HG02970 (cell line): ENCODE measurements at regions not wholly inside any gene's neighbourhood (a gene's known extent, or its start where the extent isn't known, plus 50 kb on each side); places are given as distances from the start of the nearest gene placed in this dataset.
"Not testable (repeated sequence)": the region's sequence is repeated elsewhere in the genome, so short reads cannot be mapped to it uniquely, and the experiment has no call there.

Source experiments
- ATAC-seq: cut with Tn5 transposase; IDR thresholded peaks from one replicate; pipeline ENCODE4 v1.9.1; 2021; ENCODE audit warnings: mild to moderate bottlenecking, moderate library complexity, moderate number of reproducible peaks; ENCODE audit not compliant: unreplicated experiment, low FRiP score

DNA sequence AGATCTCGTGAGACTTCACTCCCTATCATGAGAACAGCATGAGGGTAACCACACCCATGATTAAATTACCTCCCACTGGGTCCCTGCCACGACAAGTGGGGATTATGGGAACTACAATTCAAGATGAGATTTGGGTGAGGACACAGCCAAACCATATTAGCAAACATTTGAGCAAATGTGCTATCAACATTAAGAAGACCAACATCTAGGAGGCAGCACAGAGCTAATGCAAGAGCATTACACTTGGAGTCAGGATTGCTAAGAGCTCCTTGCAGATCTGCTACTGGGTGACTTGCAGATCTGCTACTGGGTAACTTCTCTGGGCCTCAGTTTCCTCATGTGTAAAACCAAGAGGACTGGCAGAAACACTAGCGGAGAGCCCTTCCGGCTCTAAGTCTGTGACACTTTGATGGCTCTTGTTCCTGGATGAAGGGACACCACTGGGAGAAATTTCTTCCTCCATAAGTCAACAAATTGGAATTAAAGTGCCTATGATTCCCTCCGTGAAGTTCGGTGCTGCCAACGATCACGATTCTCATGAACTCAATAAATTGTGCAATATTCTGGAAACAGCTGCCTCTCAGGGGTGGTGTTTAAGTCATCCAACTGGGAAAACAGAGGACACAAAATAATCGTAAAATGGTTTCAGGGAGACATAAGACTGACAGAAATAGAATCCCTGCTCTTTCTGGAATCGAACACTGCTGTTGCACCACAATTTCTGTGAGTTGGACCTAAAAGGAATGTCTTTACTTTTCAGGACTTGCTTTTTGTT, 115.8 kb upstream of the ITGB1 start:
- no peak for ATAC-seq

DNA sequence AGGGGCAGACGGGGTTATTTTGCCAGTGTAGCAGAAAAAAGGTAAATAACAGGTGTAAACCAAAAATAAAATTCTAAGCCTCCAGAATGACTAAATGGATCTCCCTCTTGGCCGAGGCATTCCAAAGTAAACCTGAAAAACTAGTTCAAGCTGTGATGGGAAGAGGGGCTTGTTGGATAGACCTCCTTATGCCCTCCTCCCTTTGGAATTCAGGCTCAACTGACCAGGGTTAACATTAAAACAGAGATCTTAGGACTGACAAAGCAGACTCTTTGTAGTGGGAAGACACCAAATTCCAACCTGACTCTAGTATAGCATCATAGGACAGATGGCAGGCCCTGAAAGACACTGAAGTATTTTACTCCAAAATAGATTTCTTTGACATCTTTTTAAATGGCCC, 113.8 kb upstream of the ITGB1 start:
- no peak for ATAC-seq

DNA sequence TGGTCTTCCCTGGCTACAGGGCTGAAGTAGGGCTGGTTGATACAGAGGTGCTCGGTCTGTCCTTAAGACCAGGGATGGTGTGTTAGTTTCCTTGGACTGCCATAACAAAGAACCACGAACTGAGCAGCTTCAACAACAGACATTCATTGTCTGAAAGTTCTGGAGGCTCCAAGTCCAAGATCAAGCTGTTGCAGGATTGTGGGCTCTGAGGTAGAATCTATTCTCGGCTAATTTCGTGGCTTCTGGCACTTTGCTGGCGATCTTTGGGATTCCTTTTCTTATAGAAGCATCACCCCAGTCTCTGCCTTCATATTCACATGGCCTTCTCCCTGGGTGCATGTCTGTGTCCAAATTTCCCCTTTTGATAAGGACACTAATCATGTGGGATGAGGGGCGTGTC, 112.1 kb upstream of the ITGB1 start:
- no peak for ATAC-seq

DNA sequence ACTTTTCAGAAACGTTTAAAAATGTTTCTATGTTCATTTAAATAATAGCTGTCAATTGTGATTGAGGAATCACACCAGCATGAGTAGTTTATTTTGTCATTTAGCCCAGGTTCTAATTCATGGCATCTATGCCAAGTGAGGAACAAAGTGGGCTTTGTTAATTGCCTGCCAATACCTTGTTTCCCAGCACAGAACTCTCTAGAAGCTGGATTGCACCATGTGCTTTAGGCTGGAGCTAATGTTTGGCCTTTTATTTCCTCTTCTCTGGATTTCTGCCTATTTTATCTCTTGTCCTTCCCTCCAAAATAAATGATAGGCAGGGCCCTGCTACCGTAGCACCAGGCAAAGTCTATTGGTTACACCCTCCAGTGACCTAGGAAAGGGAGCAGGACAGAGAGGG, 109.9 kb upstream of the ITGB1 start:
- ATAC-seq, result no peak

DNA sequence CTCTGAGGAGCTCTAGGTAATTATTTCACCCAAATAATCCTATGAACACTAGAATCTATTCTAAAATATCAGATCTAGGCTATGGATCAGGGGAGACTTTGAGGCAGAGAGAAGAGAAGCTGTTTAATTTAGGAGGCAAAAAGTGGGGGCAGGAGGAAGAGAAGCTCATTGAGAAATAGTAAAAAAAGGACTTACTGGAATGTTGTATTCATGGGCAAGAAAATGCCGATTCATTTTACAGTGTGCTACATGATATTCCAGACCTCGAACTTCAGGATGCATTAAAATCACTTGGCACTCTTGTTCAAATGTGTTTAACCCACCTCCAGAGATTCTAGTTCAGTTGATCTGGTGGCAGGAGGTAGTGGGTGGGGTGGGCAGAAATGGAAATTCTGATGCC, 109.5 kb upstream of the ITGB1 start:
- ATAC-seq, result no peak

DNA sequence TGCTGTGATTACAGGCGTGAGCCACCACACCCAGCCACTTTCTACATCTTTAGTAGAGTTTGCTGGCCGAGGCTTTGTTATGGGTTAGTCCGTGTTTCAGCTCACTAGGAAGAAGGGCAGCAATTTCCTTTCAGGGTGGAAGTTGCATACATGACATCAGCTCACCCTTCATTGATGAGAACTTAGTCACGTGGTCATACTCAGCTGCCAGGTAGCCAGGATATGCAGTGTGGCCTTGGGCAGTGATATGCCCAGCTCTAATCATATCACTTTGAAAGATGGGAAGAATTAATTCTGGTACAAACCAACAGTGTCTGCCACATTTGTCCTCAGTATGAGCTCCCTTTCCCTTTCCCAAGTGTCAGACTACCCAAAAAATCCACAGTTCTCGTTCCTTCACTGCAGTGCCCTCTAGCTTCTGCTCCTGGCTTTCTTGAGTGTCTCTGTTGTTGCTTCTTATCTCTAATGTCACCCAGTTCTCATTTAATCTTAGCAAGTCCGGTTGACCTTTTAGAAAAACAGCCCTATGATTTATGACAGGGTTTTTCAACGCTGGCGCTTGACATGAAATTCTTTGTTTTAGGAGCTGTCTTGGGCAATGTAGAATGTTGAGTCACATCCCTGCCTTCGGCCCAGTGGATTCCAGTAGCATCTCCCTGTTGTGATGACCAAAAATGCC, 108.7 kb upstream of the ITGB1 start:
- no peak for ATAC-seq

DNA sequence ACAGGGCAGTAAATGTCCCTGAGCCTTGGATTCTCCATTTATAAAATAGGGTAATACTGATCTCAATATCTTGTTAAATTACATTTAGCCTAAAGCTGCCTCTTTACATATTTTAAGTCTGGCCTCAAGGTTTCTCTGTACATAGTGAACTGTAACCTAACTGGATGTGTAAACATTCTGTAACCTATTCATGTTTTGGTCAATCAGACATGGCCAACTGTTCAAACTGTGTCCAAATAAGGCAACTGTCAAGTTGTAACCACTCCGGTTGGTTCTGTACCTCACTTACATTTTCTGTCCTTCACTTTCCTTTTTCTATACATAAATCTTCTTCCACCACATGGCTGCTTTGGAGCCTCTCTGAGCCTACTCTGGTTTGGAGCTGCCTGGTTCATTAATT, 107.1 kb upstream of the ITGB1 start:
- no peak for ATAC-seq

DNA sequence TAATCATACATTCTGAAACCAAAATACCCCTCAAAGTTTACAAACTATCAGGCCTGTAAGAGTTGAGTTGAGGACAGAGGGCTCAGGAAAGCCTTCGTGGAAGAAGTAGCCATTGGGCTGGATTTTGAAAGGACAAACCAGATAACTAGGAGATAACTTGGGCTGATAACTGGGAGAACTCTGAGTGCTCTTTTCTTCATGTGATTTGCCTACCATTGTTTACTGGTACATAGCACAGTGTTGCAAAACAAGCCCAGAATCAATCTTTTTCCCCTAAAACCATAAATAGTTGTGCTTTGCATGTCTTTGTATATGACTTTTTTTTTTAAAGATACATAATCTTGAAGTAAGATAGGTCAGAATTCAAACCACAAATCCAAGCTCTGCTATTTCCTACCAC, 106.7 kb upstream of the ITGB1 start:
- ATAC-seq, result no peak

DNA sequence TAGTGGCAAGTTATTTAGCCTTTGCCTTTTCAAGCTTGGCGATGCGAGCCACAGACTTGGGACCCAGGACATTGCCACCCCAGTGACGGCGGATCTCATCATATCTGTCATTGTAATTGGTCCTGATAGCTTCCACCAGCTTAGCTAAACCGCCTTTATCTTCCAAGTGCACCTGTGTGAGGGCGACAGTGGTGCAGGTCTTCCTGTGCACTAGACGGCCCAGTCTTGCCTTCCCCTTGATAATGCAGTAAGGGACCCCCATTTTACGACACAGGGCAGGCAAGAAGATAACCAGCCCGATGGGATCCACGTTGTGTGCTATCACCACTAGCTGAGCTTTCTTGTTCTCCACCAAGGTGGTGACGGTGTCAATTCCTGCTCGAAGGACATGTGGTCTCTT, 99.6 kb upstream of the ITGB1 start:
- ATAC-seq, result no peak

DNA sequence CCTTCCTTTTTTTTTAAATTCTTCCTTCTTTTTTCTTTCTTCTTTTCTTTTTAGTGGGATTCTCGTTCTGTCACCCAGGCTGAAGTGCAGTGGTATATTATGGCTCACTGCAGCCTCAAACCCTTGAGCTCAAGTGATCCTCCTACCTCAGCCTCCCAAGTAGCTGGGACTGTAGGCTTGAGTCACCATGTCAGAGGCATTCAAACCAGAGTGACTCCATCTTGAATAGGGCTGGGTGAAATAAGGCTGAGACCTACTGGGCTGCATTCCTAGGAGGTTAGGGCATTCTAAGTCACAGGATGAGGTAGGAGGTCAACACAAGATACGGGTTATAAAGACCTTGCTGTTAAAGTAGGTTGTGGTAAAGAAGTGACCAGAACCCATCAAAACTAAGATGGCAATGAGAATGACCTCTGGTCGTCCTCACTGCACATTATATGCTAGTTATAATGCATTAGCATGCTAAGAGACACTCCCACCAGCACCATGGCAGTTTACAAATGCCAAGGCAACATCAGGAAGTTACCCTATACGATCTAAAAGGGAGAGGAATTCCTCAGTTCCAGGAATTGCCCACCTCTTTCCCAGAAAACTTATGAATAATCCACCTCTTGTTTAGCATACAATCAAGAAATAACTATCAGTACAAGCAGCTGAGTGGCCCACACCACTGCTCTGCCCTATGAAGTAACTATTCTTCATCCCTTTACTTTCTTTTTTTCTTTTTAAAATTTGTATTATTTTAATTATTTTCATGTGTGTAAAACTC, 99.0 kb upstream of the ITGB1 start:
- no peak for ATAC-seq

DNA sequence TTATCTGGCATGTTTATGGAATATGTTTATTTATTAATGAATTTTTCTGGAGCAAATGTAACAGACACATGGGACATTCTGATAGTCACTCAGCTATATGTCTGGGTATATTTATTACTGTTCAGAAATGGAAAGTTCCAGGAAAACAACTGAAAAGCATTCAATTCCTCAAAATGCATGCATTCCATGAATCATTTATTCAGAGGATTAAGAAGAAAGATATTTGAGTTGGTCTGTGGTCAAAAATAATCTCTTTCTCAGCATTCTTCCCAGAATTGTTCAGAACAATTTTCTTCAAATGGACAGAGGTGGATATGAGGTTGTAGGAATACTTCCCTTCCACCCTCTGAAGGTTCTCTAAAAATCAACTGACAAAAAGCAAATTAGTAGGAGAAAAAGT, 97.6 kb upstream of the ITGB1 start:
- no peak for ATAC-seq

DNA sequence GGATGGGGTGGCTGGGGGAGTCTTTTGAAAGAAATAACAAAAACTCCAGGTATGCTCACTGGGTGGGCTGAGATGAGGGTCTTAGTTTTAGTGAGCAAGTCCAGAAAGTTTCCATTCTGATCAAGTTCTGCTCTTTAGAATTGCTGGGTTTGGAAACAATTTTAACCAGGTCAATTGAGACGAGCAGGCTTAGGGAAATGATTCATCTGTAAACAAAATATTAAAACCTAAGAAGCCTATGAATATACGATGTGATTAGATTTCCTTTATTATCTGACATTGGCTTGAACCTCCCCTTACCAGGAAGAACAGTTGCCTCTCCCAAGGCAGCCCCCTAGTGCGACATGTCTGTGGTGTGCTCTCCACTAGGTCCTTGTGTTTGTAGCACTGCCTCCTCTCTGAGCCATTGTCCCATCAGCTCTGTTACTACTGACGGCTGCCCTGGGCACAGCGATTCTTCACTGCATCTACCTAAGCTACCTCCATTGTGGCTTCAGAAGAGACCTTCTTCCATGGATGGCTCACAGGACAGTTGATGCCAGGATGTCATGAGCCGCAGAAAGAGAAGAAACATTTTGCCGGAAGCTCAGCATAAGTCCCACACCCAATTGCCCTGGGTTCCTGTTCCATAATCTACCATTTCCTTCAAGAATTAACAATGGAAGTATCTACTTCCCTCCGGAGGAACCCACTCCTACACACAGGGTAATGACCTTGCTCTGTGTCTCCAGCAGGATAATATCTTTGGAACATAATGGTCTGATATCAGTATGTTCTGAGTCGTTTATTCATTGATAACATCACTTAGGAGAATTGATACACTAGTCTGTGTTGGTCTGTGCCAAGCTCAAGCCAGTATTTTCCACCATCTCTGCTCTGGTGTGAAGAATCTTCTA, 95.1 kb upstream of the ITGB1 start:
- no peak for ATAC-seq

DNA sequence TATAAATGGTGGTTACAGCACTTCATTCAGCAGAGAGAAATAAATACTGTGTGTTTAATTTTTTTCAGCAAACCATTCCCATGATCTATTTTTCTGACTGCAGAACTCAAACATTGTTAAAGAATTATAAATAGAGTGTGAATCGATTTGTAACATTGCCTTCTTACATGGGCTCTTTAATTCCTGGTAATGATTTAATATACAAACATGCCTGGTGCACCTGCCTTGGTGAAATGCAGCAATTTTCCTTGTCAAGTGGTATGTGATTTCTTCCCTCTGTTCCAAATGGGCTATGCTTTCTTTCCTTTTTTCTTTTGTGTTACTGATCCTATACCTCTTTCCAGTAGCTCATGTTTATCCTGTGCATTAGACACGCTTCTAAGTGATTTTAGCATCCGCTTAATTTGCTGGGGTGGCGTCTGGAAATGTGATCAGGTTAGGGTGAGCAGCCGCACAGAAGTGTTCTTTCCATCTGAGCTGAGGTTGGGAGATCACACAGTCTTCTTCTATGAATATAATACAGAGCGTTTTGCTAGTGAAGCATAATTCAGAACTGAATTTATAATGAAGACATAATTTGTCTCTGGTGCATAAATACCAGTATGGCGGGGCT, 94.3 kb upstream of the ITGB1 start:
- no peak for ATAC-seq

DNA sequence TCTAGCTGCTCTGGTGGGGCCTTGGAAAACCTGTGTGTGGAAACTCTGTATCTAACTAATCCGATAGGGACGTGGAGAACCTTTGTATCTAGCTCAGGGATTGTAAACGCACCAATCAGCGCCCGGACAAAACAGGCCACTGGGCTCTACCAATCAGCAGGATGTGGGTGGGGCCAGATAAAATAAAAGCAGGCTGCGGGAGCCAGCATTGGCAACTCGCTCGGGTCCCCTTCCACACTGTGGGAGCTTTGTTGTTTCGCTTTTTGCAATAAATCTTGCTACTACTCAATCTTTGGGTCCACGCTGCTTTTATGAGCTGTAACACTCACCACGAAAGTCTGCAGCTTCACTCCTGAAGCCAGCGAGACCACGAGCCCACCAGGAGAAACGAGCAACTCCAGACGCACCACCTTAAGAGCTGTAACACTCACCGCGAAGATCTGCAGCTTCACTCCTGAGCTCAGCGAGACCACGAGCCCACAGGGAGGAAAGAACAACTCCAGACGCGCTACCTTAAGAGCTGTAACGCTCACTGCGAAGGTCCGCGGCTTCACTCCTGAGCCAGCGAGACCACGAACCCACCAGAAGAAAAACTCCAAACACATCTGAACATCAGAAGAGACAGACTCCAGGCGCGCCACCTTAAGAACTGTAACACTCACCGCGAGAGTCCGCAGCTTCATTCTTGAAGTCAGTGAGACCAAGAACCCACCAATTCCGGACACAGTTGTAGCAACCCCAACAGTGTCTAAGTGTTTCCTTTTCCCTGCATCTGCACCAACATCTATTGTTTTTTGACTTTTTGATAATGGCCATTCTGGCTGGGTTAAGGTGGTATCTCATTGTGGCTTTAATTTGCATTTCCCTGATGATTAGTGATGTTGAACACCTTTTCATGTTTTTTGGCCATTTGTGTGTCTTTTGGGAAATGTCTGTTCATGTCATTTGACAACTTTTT, 92.2 kb upstream of the ITGB1 start:
- ATAC-seq, result not testable (repeated sequence)

DNA sequence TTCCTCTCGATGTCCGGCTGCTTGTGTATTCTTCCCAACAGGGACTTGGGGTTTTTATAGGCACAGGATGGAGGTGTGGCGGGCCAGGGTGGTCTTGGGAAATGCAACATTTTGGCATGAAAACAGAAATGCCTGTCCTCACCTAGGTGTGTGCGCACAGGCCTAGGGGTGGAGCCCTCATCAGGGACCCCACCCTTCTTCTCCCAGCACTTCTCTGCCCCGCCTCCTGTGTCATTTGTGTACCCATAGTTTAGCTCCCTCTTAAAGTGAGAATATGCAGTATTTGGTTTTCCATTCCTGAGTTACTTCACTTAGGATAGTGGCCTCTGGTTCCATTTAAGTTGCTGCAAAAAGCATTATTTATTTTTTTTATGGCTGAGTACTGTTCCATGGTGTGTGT, 90.2 kb upstream of the ITGB1 start:
- ATAC-seq, result no peak

DNA sequence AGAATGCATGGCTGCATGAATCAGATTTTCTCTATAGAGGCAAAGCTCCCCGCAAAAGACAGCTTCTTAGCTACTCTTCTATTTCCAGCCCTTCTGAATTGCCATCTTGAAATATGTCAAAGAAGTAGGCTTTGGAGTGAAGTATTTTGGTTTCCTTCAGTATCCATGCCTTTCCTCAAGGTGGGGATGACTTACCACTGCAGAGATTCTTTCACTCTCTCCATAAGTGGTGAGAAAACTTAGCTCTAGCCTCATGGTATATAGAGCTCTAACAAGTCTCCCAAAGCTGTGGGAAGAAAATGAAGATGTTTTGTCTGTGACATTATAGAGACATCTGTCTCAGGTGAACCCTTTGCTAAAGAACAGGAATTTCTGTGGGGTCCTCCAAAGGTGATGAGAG, 89.6 kb upstream of the ITGB1 start:
- no peak for ATAC-seq

DNA sequence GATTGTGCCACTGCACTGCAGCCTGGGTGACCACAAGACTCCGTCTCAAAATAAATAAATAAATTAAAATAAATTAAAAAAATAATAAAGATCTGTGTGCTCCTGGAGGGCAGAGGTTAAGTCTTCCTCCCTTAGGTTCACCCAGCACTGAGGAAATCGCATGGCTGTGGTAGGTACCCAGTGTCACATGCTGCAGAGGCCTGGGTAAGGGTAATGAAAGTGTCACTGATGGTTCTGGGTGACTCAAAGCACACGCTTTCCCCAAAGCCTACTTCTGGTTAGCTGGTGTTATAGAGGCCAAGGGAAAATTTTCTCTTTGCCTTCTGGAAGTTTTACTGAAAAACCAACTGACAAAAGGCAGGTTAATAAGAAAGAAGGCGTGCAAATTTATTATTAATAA, 88.8 kb upstream of the ITGB1 start:
- ATAC-seq, result no peak

DNA sequence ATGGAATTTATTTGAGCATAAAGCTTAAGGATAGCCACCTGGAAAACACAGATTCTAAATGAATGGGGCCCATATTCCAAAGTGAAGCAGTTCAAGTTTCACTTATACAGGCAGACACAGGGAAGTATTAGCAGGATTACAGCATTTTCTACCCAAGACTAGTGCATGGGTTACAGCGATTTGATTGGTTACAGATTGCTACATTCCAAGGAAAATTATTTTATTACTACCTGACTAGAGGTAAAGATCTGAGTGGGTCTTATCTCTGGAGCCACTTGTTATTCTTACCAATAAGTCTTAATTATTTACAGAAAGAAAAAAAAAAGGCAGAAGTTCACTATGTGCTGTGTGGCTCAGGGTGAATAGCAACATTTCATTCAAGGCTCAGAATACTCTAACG, 87.4 kb upstream of the ITGB1 start:
- ATAC-seq, result no peak

DNA sequence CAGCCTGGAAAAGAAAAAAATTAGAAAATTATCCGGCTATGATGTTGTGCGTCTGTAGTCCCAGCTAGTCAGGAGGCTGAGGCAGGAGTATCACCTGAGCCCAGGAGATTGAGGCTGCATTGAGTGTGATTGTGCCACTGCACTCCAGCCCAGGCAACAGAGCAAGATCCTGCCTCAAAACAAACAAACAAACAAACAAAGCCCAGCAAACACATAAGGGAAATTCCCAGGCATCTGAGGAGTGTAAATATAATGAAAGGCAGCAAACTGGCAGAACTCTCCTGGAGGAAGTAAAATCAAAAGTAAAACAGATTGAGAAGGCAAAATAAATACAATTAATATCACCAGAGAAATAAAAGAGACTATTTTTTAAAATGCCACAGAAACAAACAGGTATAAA, 84.5 kb upstream of the ITGB1 start:
- ATAC-seq, result no peak
